HG03521 (cell line): ENCODE measurements at regions not wholly inside any gene's neighbourhood (a gene's known extent, or its start where the extent isn't known, plus 50 kb on each side); places are given as distances from the start of the nearest gene placed in this dataset.

Source experiments
- ATAC-seq: cut with Tn5 transposase; IDR thresholded peaks from one replicate; pipeline ENCODE4 v1.9.1; 2021; ENCODE audit warnings: mild to moderate bottlenecking, moderate library complexity; ENCODE audit not compliant: unreplicated experiment

- ATAC-seq = no peak
Measured at GRCh38 chr4:184310881-184311709, 93.4 kb upstream of the ENPP6 start.

- no peak for ATAC-seq
Measured at GRCh38 chr4:184310171-184310567, 92.5 kb upstream of the ENPP6 start.

- no peak for ATAC-seq
Measured at GRCh38 chr4:184309241-184310170, 91.8 kb upstream of the ENPP6 start.

GRCh38 chr4:184306949-184307348 is 89.3 kb upstream of the ENPP6 start:
- no peak for ATAC-seq

GRCh38 chr4:184306470-184306869 is 88.8 kb upstream of the ENPP6 start:
- no peak for ATAC-seq

- ATAC-seq = no peak
Measured at GRCh38 chr4:184300816-184301215, 83.1 kb upstream of the ENPP6 start.

- no peak for ATAC-seq
Measured at GRCh38 chr4:184298254-184298653, 80.6 kb upstream of the ENPP6 start.

GRCh38 chr4:184295206-184295605 is 77.5 kb upstream of the ENPP6 start:
- ATAC-seq = no peak

- ATAC-seq = no peak
Measured at GRCh38 chr4:184294606-184295133, 77.0 kb upstream of the ENPP6 start.

GRCh38 chr4:184293552-184293951 is 75.9 kb upstream of the ENPP6 start:
- no peak for ATAC-seq

GRCh38 chr4:184292877-184293276 is 75.2 kb upstream of the ENPP6 start:
- ATAC-seq = no peak

- ATAC-seq = no peak
Measured at GRCh38 chr4:184292465-184292867, 74.8 kb upstream of the ENPP6 start.

- no peak for ATAC-seq
Measured at GRCh38 chr4:184289179-184289535, 71.5 kb upstream of the ENPP6 start.

GRCh38 chr4:184288451-184289178 is 70.9 kb upstream of the ENPP6 start:
- ATAC-seq = peak; percentile 44

GRCh38 chr4:184287697-184288255 is 70.1 kb upstream of the ENPP6 start:
- ATAC-seq = no peak

GRCh38 chr4:184286358-184286757 is 68.7 kb upstream of the ENPP6 start:
- ATAC-seq = no peak

GRCh38 chr4:184284742-184285141 is 67.1 kb upstream of the ENPP6 start:
- ATAC-seq = no peak

- no peak for ATAC-seq
Measured at GRCh38 chr4:184284336-184284690, 66.6 kb upstream of the ENPP6 start.

GRCh38 chr4:184283659-184284335 is 66.1 kb upstream of the ENPP6 start:
- no peak for ATAC-seq
